ENCODE measurements at regions not wholly inside any gene's neighbourhood (a gene's known extent, or its start where the extent isn't known, plus 50 kb on each side); places are given as distances from the start of the nearest gene placed in this dataset.

GRCh38 chrX:116284400-116284799 lies 113.9 kb downstream of the AGTR2 start:
- TF ChIP-seq POLR2A (IDR thresholded peaks at IDR 0.05) = no peak
- TF ChIP-seq CTCF (IDR thresholded peaks at IDR 0.05) = no peak
- no peak for TF ChIP-seq POLR2AphosphoS5 (IDR thresholded peaks at IDR 0.05)
